Memory B cell (primary cell): ENCODE measurements at regions not wholly inside any gene's neighbourhood (a gene's known extent, or its start where the extent isn't known, plus 50 kb on each side); places are given as distances from the start of the nearest gene placed in this dataset.
"Not testable (repeated sequence)": the region's sequence is repeated elsewhere in the genome, so short reads cannot be mapped to it uniquely, and the experiment has no call there.

Experiments
- ATAC-seq: fragments of 150-1000 bp; cut with Tn5 transposase; 2 replicates; pipeline ENCODE4 v1.10.0; 2021; ENCODE audit warnings: low read depth, mild to moderate bottlenecking, moderate library complexity
- DNase-seq, 2 donors: peaks; one replicate each; pipeline ENCODE4 v3.0.0; 2022; ENCODE audit warnings: low spot score in 2 of 2
- H3K27ac Mint-ChIP-seq: one replicate; pipeline ENCODE4 v1.8.0; 2022; ENCODE audit warnings: mild to moderate bottlenecking, moderate library complexity, mixed read lengths
- H3K27me3 Mint-ChIP-seq: one replicate; pipeline ENCODE4 v1.8.0; 2022; ENCODE audit warnings: mixed read lengths
- H3K36me3 Mint-ChIP-seq: one replicate; pipeline ENCODE4 v1.8.0; 2022; ENCODE audit warnings: mild to moderate bottlenecking, mixed read lengths
- H3K4me1 Mint-ChIP-seq: one replicate; pipeline ENCODE4 v1.8.0; 2022; ENCODE audit warnings: mixed read lengths
- H3K4me3 Mint-ChIP-seq: one replicate; pipeline ENCODE4 v1.8.0; 2022; ENCODE audit warnings: mild to moderate bottlenecking, moderate library complexity, mixed read lengths
- H3K9me3 Mint-ChIP-seq: one replicate; pipeline ENCODE4 v1.8.0; 2022; ENCODE audit warnings: mixed read lengths

- DNase-seq (no peak), ATAC-seq (no peak)
- Mint-ChIP-seq H3K27ac (no peak overlapping the region), H3K36me3 (no peaks in the 10 kb centered on the region), H3K9me3 (peaks cover 9% of the 10 kb centered on the region), H3K4me3 (no peak overlapping the region), H3K4me1 (no peaks in the 10 kb centered on the region), H3K27me3 (no peaks in the 10 kb centered on the region)
Measured at GRCh38 chr2:34533585-34534183, 934.6 kb upstream of the FAM98A start.

- no peak for DNase-seq
- H3K27me3 Mint-ChIP-seq, result no peaks in the 10 kb centered on the region
- peaks cover 5% of the 10 kb centered on the region for H3K9me3 Mint-ChIP-seq
- no peak overlapping the region for H3K27ac Mint-ChIP-seq
- no peaks in the 10 kb centered on the region for H3K36me3 Mint-ChIP-seq
- no peaks in the 10 kb centered on the region for H3K4me1 Mint-ChIP-seq
- H3K4me3 Mint-ChIP-seq, result no peak overlapping the region
- ATAC-seq, result no peak
Measured at GRCh38 chr2:34529965-34530364, 930.9 kb upstream of the FAM98A start.

- Mint-ChIP-seq H3K4me3 (no peak overlapping the region), H3K4me1 (no peaks in the 10 kb centered on the region), H3K9me3 (peaks cover 8% of the 10 kb centered on the region), H3K27ac (no peak overlapping the region), H3K27me3 (no peaks in the 10 kb centered on the region), H3K36me3 (no peaks in the 10 kb centered on the region)
- DNase-seq (no peak), ATAC-seq (no peak)
Measured at GRCh38 chr2:34523958-34524514, 924.9 kb upstream of the FAM98A start.

GRCh38 chr2:34519659-34520058, 920.6 kb upstream of the FAM98A start:
- Mint-ChIP-seq H3K4me3 (no peak overlapping the region), H3K27ac (no peak overlapping the region), H3K27me3 (no peaks in the 10 kb centered on the region), H3K4me1 (no peaks in the 10 kb centered on the region), H3K36me3 (no peaks in the 10 kb centered on the region), H3K9me3 (peaks cover 8% of the 10 kb centered on the region)
- no peak for ATAC-seq
- DNase-seq, result no peak

DNA sequence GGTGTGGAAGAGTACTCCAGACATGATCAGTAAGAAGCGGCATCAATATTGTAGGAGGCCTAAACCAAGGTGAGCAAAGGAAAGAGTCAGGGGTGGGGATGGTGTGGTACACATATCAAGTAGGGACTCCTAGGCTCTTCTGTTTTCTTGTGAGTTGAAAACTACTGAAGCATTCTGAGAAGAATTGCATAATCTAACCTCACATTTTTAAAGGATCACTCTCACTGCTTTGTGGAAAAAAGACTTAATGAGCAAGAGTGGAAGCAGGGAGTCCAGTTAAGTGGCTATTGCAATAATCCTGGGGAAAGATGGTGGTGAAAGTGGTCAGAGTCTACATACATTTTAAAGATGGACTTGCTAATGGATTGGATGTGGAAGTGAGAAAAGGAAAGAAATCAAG, 899.5 kb upstream of the FAM98A start:
- Mint-ChIP-seq H3K27ac (no peak overlapping the region), H3K4me1 (no peaks in the 10 kb centered on the region), H3K9me3 (peaks cover 10% of the 10 kb centered on the region), H3K36me3 (no peaks in the 10 kb centered on the region), H3K27me3 (no peaks in the 10 kb centered on the region), H3K4me3 (no peak overlapping the region)
- no peak for DNase-seq
- ATAC-seq, result no peak

DNA sequence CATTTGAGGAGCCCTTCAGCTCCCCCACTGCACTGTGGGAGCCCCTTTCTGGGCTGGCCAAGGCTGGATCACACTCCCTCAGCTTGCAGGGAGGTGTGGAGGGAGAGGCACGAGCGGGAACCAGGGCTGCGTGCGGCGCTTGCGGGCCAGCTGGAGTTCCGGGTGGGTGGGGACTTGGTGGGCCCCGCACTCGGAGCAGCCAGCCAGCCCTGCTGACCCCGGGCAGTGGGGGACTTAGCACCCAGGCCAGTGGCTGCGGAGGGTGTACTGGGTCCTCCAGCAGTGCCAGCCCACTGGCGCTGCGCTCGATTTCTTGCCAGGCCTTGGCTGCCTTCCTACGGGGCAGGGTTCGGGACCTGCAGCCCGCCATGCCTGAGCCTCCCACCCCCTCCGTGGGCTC, 895.1 kb upstream of the FAM98A start:
- H3K27ac Mint-ChIP-seq, H3K9me3 Mint-ChIP-seq, H3K4me3 Mint-ChIP-seq, ATAC-seq, DNase-seq, H3K27me3 Mint-ChIP-seq, H3K4me1 Mint-ChIP-seq, H3K36me3 Mint-ChIP-seq: not testable (repeated sequence)

DNA sequence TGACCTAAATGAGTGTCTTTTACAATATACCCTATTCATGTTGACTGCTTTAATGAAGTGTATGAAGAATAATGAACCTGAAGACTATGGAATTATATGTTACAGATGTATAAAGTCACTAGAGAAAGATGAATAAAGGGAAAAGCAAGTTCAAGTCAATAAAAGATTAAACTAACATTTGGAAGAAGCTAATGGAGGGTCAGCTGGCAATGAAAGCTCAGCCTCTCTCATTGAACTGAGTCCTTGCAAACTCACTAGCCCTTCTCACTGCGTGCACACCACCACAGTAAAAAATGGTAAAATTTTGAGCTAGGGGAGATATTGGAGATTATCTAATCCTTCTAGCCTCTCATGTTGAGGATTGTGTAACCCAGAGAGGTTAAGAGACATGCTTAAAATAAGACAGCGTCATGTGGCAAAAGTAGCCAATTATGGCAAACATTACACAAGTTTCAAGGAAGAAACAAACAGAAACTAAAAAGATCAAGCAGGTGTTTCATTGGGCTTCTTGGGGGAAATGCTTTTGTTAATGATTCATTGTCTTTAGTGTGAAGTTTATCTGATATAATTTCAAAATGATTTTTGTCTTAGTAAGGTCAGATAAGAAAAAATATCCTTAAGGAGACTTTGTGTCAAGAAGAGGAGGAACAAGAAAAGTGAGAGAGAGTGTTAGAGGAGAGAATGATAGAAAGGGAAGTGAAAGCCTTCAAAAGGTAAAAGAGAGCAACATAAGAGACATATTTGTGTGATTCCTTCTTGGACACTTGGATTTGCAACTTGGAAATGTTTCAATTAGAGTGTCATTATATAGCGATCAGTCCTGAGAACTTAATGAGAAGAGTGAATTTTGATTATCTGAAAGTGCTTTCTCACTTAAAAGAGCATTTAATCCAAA, 893.7 kb upstream of the FAM98A start:
- no peak for DNase-seq
- Mint-ChIP-seq H3K36me3 (no peaks in the 10 kb centered on the region), H3K27ac (no peak overlapping the region), H3K9me3 (peaks cover 1% of the 10 kb centered on the region), H3K27me3 (no peaks in the 10 kb centered on the region), H3K4me1 (no peaks in the 10 kb centered on the region), H3K4me3 (no peak overlapping the region)
- no peak for ATAC-seq

GRCh38 chr2:34486965-34487364, 887.9 kb upstream of the FAM98A start:
- Mint-ChIP-seq H3K4me1 (no peaks in the 10 kb centered on the region), H3K4me3 (no peak overlapping the region), H3K27me3 (no peaks in the 10 kb centered on the region), H3K36me3 (no peaks in the 10 kb centered on the region), H3K9me3 (peaks cover 1% of the 10 kb centered on the region), H3K27ac (no peak overlapping the region)
- ATAC-seq, result no peak
- no peak for DNase-seq

GRCh38 chr2:34481542-34481941, 882.4 kb upstream of the FAM98A start:
- H3K36me3 Mint-ChIP-seq, result no peaks in the 10 kb centered on the region

GRCh38 chr2:34480366-34480765, 881.3 kb upstream of the FAM98A start:
- peaks cover 2% of the 10 kb centered on the region for H3K9me3 Mint-ChIP-seq
- H3K4me1 Mint-ChIP-seq, result no peaks in the 10 kb centered on the region
- no peaks in the 10 kb centered on the region for H3K36me3 Mint-ChIP-seq
- H3K27ac Mint-ChIP-seq, result no peak overlapping the region
- ATAC-seq (no peak), DNase-seq (no peak)
- H3K27me3 Mint-ChIP-seq, result no peaks in the 10 kb centered on the region
- H3K4me3 Mint-ChIP-seq, result no peak overlapping the region

More at GRCh38 chr2:34481542-34481941, 882.4 kb upstream of the FAM98A start:
- ATAC-seq (no peak), DNase-seq (no peak)
- H3K9me3 Mint-ChIP-seq, result peaks cover 2% of the 10 kb centered on the region
- H3K27ac Mint-ChIP-seq, result no peak overlapping the region
- H3K4me3 Mint-ChIP-seq, result no peak overlapping the region
- no peaks in the 10 kb centered on the region for H3K4me1 Mint-ChIP-seq
- no peaks in the 10 kb centered on the region for H3K27me3 Mint-ChIP-seq

GRCh38 chr2:34475156-34475555, 876.1 kb upstream of the FAM98A start:
- no peak overlapping the region for H3K27ac Mint-ChIP-seq
- H3K4me1 Mint-ChIP-seq, result no peaks in the 10 kb centered on the region
- ATAC-seq, result no peak
- H3K27me3 Mint-ChIP-seq, result no peaks in the 10 kb centered on the region
- no peak for DNase-seq
- no peak overlapping the region for H3K4me3 Mint-ChIP-seq
- H3K9me3 Mint-ChIP-seq, result peaks cover 2% of the 10 kb centered on the region
- H3K36me3 Mint-ChIP-seq, result no peaks in the 10 kb centered on the region

DNA sequence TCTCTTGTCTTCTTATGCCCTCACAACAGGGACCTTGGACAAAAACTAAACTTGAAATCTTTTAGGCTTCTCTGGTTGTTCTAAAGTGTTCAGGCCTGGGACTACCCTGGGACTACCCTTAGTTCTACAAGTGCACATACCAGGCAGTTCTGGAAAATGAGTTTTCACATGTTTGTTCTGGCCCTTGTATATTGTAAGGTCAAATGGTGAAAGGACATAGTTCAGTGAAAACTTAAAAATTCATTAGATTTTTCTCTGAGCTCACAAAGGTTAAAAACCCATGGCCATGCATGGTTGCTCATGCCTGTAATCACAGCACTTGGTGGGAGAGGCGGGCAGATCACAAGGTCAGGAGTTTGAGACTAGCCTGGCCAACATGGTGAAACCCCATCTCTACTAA, 875.5 kb upstream of the FAM98A start:
- H3K27ac Mint-ChIP-seq, result no peak overlapping the region
- ATAC-seq (no peak), DNase-seq (no peak)
- H3K36me3 Mint-ChIP-seq, result no peaks in the 10 kb centered on the region
- H3K27me3 Mint-ChIP-seq, result no peaks in the 10 kb centered on the region
- H3K9me3 Mint-ChIP-seq, result peaks cover 2% of the 10 kb centered on the region
- H3K4me1 Mint-ChIP-seq, result no peaks in the 10 kb centered on the region
- H3K4me3 Mint-ChIP-seq, result no peak overlapping the region

GRCh38 chr2:34447097-34447496, 848.0 kb upstream of the FAM98A start:
- no peaks in the 10 kb centered on the region for H3K27me3 Mint-ChIP-seq
- H3K4me1 Mint-ChIP-seq, result no peaks in the 10 kb centered on the region
- DNase-seq (no peak), ATAC-seq (no peak)
- H3K27ac Mint-ChIP-seq, result no peak overlapping the region
- peaks cover 14% of the 10 kb centered on the region for H3K9me3 Mint-ChIP-seq
- H3K36me3 Mint-ChIP-seq, result no peaks in the 10 kb centered on the region
- H3K4me3 Mint-ChIP-seq, result no peak overlapping the region

- Mint-ChIP-seq H3K9me3 (peaks cover 4% of the 10 kb centered on the region), H3K4me3 (no peak overlapping the region), H3K27ac (no peak overlapping the region), H3K4me1 (no peaks in the 10 kb centered on the region), H3K27me3 (no peaks in the 10 kb centered on the region), H3K36me3 (no peaks in the 10 kb centered on the region)
- ATAC-seq, result no peak
- DNase-seq, result no peak
Measured at GRCh38 chr2:34423301-34423700, 824.2 kb upstream of the FAM98A start.
